Peyer's patch (tissue), 4 donors: ENCODE measurements at regions not wholly inside any gene's neighbourhood (a gene's known extent, or its start where the extent isn't known, plus 50 kb on each side); places are given as distances from the start of the nearest gene placed in this dataset.

Source experiments
- POLR2A ChIP-seq, 2 donors: fragments of 450-650 bp; IDR thresholded peaks; one replicate each; pipeline ENCODE4 v1.5.1; 2017; ENCODE audit warnings: antibody characterized with exemption in 2 of 2, mild to moderate bottlenecking in 2 of 2, moderate library complexity in 2 of 2
- TF ChIP-seq, protein P1 (sequence below), 6 experiments: fragments of 450-650 bp in 4 of 6; fragments of 200-600 bp in 2 of 6; sonication (generic) in 1 of 6; IDR thresholded peaks; one replicate each; pipeline ENCODE4 v1.5.1; 2017 to 2019; ENCODE audit warnings: antibody characterized with exemption in 6 of 6, mild to moderate bottlenecking in 3 of 6, moderate library complexity in 1 of 6

DNA sequence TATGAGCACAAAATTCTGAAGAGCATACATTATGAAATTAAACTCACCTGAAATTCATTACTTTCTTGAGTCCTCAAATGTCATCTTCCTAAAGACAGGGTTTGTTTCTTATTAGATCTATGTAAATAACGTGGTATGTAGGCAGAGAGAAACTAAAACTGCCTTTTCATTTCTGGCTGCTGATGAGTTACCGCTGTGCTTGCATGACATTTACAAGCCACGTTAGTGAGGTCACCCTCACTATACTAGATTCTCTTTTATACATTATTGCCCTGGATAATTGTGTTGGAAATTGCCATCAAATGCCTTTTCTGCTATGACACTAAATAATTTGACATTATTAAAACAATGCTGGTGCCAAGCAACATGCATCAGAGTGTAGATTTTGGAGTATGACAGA, 748.3 kb upstream of the ANO3 start:
- TF ChIP-seq, protein P1, sequence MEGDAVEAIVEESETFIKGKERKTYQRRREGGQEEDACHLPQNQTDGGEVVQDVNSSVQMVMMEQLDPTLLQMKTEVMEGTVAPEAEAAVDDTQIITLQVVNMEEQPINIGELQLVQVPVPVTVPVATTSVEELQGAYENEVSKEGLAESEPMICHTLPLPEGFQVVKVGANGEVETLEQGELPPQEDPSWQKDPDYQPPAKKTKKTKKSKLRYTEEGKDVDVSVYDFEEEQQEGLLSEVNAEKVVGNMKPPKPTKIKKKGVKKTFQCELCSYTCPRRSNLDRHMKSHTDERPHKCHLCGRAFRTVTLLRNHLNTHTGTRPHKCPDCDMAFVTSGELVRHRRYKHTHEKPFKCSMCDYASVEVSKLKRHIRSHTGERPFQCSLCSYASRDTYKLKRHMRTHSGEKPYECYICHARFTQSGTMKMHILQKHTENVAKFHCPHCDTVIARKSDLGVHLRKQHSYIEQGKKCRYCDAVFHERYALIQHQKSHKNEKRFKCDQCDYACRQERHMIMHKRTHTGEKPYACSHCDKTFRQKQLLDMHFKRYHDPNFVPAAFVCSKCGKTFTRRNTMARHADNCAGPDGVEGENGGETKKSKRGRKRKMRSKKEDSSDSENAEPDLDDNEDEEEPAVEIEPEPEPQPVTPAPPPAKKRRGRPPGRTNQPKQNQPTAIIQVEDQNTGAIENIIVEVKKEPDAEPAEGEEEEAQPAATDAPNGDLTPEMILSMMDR (IDR thresholded peaks at IDR 0.05) = no peak
- no peak for TF ChIP-seq POLR2A (IDR thresholded peaks at IDR 0.05)
